ENCODE measurements at regions not wholly inside any gene's neighbourhood (a gene's known extent, or its start where the extent isn't known, plus 50 kb on each side); places are given as distances from the start of the nearest gene placed in this dataset.
"Not testable (repeated sequence)": the region's sequence is repeated elsewhere in the genome, so short reads cannot be mapped to it uniquely, and the experiment has no call there.

DNA sequence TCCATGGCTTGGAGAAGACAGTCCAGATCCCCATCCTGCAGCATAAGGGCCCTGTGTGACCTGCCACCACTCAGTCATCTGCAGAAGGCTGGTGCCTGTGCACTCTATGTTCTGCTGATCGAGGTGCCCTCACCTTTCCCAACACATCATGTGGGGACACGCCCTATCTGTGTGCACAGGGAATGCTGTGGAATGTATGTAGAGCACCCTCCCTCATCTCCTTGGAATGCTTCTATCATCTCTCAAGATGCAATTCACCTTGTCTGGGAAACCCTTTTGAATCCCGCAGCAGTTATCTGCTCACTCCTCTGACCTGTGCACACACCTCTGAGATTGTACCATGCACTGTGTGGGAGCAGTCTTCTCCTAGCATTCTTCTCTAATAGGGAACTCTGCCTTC, 207.2 kb upstream of the SSTR4 start:
- TF ChIP-seq, protein P1, sequence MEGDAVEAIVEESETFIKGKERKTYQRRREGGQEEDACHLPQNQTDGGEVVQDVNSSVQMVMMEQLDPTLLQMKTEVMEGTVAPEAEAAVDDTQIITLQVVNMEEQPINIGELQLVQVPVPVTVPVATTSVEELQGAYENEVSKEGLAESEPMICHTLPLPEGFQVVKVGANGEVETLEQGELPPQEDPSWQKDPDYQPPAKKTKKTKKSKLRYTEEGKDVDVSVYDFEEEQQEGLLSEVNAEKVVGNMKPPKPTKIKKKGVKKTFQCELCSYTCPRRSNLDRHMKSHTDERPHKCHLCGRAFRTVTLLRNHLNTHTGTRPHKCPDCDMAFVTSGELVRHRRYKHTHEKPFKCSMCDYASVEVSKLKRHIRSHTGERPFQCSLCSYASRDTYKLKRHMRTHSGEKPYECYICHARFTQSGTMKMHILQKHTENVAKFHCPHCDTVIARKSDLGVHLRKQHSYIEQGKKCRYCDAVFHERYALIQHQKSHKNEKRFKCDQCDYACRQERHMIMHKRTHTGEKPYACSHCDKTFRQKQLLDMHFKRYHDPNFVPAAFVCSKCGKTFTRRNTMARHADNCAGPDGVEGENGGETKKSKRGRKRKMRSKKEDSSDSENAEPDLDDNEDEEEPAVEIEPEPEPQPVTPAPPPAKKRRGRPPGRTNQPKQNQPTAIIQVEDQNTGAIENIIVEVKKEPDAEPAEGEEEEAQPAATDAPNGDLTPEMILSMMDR (IDR thresholded peaks at IDR 0.05 in 8 of 11, conservative IDR thresholded peaks at IDR 0.05 in 3 of 11) = no peak
- no peak for TF ChIP-seq POLR2AphosphoS5 (IDR thresholded peaks at IDR 0.05)
- WGBS, 5 donors = 81 to 94% (median 93%) methylated on average over 3 of the region's 3 CpGs
- no peaks in the 10 kb centered on the region for H3K27me3 ChIP-seq (replicated peaks in 1 of 7)
- intact Hi-C loops (cut with DNase I; ENCODE audit: low total_unique reads) = no loop called here
- no peak overlapping the region for H3K27ac ChIP-seq
- H3K36me3 ChIP-seq = no peaks in the 10 kb centered on the region
- no peak for DNase-seq
- H3K9me3 ChIP-seq = peaks cover 0 to 7% (median 0%) of the 10 kb centered on the region in 8 donors
- H3K4me1 ChIP-seq = no peaks in the 10 kb centered on the region
- no peak overlapping the region for H3K4me3 ChIP-seq

DNA sequence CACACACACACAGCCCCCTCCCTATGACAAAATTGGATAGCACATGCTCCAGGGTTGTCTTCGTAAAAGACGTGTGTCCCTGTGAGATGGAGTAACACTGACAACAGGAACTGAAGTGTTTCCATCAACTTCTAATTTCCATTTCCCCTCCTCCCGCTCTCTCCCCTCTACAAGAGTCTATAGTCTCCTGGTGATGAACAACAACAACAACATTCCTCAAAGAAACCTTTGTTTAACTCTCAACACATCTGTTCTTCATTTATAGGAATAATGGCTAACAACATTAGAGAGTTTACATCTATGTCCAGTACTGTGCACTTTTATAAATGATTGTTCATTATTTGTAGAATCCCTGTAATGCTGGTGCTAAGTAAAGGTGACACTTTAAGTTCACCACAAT, 205.8 kb upstream of the SSTR4 start:
- H3K27me3 ChIP-seq (replicated peaks in 1 of 7) = no peaks in the 10 kb centered on the region

DNA sequence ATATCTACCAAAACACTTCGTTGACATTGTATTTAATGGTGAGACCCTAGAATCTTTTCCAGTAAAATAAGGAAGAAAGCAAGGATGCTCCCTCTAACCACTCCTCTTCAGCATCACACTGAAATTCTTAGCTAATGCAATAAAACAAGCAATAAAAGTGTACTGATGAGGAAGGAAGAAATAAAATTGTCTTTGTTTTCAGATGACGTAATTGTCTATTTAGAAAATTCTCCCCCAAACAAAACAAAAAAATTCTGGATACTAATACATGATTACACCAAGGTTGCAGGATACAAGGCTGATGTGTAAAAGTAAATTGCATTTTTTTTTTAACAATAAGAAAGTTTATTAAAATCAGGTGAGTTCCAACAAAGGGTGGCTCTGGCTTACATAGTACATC, 205.0 kb upstream of the SSTR4 start:
- Histone ChIP-seq H3K4me1 (peaks cover 0 to 3% (median 0%) of the 10 kb centered on the region in 6 donors), H3K27ac (no peak overlapping the region), H3K27me3 (replicated peaks in 1 of 7) (no peaks in the 10 kb centered on the region), H3K9me3 (peaks cover 0 to 7% (median 0%) of the 10 kb centered on the region in 8 donors), H3K36me3 (no peaks in the 10 kb centered on the region), H3K4me3 (no peak overlapping the region)
- intact Hi-C loops (cut with DNase I; ENCODE audit: low total_unique reads) = no loop called here
- 57 to 79% (median 59%) methylated on average over 2 of the region's 2 CpGs for WGBS, 5 donors
- TF ChIP-seq POLR2AphosphoS5 (IDR thresholded peaks at IDR 0.05) = no peak
- no peak for TF ChIP-seq POLR2A (IDR thresholded peaks at IDR 0.05)
- TF ChIP-seq, protein P1 (IDR thresholded peaks at IDR 0.05 in 8 of 11, conservative IDR thresholded peaks at IDR 0.05 in 3 of 11) = no peak
- no peak for DNase-seq

More for the DNA sequence above, 205.8 kb upstream of the SSTR4 start:
- 77 to 87% (median 83%) methylated on average over 3 of the region's 3 CpGs for WGBS, 5 donors
- intact Hi-C loops (cut with DNase I; ENCODE audit: low total_unique reads) = no loop called here
- Histone ChIP-seq H3K9me3 (peaks cover 0 to 7% (median 0%) of the 10 kb centered on the region in 8 donors), H3K4me3 (no peak overlapping the region), H3K36me3 (no peaks in the 10 kb centered on the region), H3K4me1 (no peaks in the 10 kb centered on the region), H3K27ac (no peak overlapping the region)
- no peak for DNase-seq
- TF ChIP-seq POLR2AphosphoS5 (IDR thresholded peaks at IDR 0.05) = no peak
- TF ChIP-seq POLR2A (IDR thresholded peaks at IDR 0.05) = no peak
- TF ChIP-seq, protein P1 (IDR thresholded peaks at IDR 0.05 in 8 of 11, conservative IDR thresholded peaks at IDR 0.05 in 3 of 11) = no peak

DNA sequence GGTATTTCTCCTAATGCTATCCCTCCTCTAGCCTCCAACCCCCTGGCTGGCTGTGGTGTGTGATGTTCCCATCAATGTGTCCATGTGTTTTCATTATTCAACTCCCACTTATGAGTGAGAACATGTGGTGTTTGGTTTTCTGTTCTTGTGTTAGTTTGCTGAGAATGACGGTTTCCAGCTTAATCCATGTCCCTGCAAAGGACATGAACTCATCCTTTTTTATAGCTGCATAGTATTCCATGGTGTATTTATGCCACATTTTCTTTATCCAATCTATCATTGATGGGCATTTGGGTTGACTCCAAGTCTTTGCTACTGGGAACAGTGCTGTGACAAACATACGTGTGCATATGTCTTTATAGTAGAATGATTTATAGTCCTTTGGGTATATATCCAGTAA, 204.4 kb upstream of the SSTR4 start:
- DNase-seq; H3K27ac ChIP-seq; H3K36me3 ChIP-seq; H3K27me3 ChIP-seq (replicated peaks in 1 of 7); intact Hi-C loops (cut with DNase I; ENCODE audit: low total_unique reads); H3K9me3 ChIP-seq; H3K4me1 ChIP-seq; H3K4me3 ChIP-seq: not testable (repeated sequence)
- 59 to 94% (median 87%) methylated on average over 2 of the region's 2 CpGs for WGBS, 5 donors

DNA sequence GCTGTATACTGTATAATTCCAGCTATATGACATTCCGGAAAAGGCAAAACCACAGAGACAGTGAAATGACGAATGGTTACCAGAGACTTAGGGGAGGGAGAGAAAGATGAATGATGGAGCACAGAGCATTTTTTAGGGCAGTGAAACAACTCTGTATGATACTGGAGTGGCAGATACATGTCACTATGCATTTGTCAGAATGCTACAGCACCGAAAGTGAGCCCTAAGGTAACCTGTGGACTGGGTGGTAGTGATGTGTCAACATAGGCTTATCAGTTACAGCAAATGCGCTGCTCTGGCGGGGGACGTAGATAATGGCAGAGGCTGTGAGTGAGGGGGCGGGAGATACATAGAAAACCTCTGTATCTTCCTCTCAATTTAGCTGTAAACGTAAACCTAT, 201.3 kb upstream of the SSTR4 start:
- WGBS, 5 donors = 82 to 87% (median 85%) methylated on average over 8 of the region's 8 CpGs
- DNase-seq = no peak
- Histone ChIP-seq H3K27me3 (replicated peaks in 1 of 7) (no peaks in the 10 kb centered on the region), H3K4me1 (peaks cover 0 to 20% (median 3%) of the 10 kb centered on the region in 6 donors), H3K9me3 (peaks cover 0 to 7% (median 0%) of the 10 kb centered on the region in 8 donors), H3K4me3 (no peak overlapping the region), H3K36me3 (no peaks in the 10 kb centered on the region), H3K27ac (no peak overlapping the region)
- intact Hi-C loops (cut with DNase I; ENCODE audit: low total_unique reads) = no loop called here
- TF ChIP-seq, protein P1 (IDR thresholded peaks at IDR 0.05 in 8 of 11, conservative IDR thresholded peaks at IDR 0.05 in 3 of 11) = no peak
- TF ChIP-seq POLR2AphosphoS5 (IDR thresholded peaks at IDR 0.05) (no peak), POLR2A (IDR thresholded peaks at IDR 0.05) (no peak)
